ENCODE measurements at regions not wholly inside any gene's neighbourhood (a gene's known extent, or its start where the extent isn't known, plus 50 kb on each side); places are given as distances from the start of the nearest gene placed in this dataset.

GRCh38 chr18:21162786-21163185 is 51.2 kb upstream of the ROCK1 start:
- DNase-seq: no peak

- DNase-seq: no peak
Measured at GRCh38 chr18:21163647-21164547, 52.3 kb upstream of the ROCK1 start.

- DNase-seq: no peak
Measured at GRCh38 chr18:21164548-21165095, 53.0 kb upstream of the ROCK1 start.

- no peak for DNase-seq
Measured at GRCh38 chr18:21167641-21168377, 56.2 kb upstream of the ROCK1 start.

- DNase-seq: no peak
Measured at GRCh38 chr18:21168880-21169279, 57.3 kb upstream of the ROCK1 start.

- no peak for DNase-seq
Measured at GRCh38 chr18:21177822-21178221, 64.2 kb upstream of the GREB1L start.

GRCh38 chr18:21179590-21180220 is 62.3 kb upstream of the GREB1L start:
- peak; percentile 44 for DNase-seq

GRCh38 chr18:21180588-21180987 is 61.4 kb upstream of the GREB1L start:
- DNase-seq: no peak

- no peak for DNase-seq
Measured at GRCh38 chr18:21181766-21182165, 60.3 kb upstream of the GREB1L start.

- DNase-seq: no peak
Measured at GRCh38 chr18:21183670-21184069, 58.4 kb upstream of the GREB1L start.

GRCh38 chr18:21184396-21184996 is 57.5 kb upstream of the GREB1L start:
- DNase-seq: no peak

GRCh38 chr18:21187886-21188285 is 54.1 kb upstream of the GREB1L start:
- DNase-seq: no peak

GRCh38 chr18:21191596-21192307 is 50.3 kb upstream of the GREB1L start:
- peak; percentile 28 for DNase-seq
